ENCODE measurements at regions not wholly inside any gene's neighbourhood (a gene's known extent, or its start where the extent isn't known, plus 50 kb on each side); places are given as distances from the start of the nearest gene placed in this dataset.

GRCh38 chr6:19755181-19755580 lies 82.0 kb upstream of the ID4 start:
- TF ChIP-seq CTCF (IDR thresholded peaks at IDR 0.05) (no peak), ZFX (IDR thresholded peaks at IDR 0.05; ENCODE audit: borderline replicate concordance) (no peak)
